Upper lobe of left lung (tissue), 4 donors: ENCODE measurements at regions not wholly inside any gene's neighbourhood (a gene's known extent, or its start where the extent isn't known, plus 50 kb on each side); places are given as distances from the start of the nearest gene placed in this dataset.

Experiments used
- POLR2AphosphoS5 ChIP-seq, 2 donors: sonication (generic); formaldehyde crosslinking; IDR thresholded peaks; one replicate each; pipeline ENCODE4 v1.5.1; 2017; ENCODE audit warnings: antibody characterized with exemption in 2 of 2
- TF ChIP-seq, protein P1 (sequence below), 6 experiments: fragments of 450-650 bp in 4 of 6; fragments of 200-600 bp in 2 of 6; sonication (generic) in 2 of 6; IDR thresholded peaks; one replicate each; pipeline ENCODE4 v1.5.1; 2016 to 2019; ENCODE audit warnings: antibody characterized with exemption in 6 of 6

DNA sequence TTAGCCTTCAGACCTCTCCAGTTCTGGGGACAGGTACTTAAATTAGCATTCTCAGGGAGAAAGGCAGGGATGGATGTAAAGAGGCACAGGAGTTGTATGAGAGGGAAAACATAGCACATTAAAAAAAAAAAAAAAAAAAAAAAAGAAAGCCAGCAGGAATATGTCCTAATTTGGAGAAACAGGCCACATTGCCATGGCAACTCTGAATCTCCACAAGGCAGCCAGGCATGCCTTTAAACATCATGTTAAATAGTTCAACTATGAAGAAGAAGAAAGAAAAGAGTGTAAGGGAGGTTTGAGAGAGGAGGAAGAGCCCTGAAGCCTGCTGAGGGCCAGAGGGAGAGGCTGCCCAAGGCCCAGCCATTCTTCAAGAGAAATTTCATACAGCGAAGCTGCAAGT is 145.8 kb downstream of the GRIN2B start:
- TF ChIP-seq, protein P1, sequence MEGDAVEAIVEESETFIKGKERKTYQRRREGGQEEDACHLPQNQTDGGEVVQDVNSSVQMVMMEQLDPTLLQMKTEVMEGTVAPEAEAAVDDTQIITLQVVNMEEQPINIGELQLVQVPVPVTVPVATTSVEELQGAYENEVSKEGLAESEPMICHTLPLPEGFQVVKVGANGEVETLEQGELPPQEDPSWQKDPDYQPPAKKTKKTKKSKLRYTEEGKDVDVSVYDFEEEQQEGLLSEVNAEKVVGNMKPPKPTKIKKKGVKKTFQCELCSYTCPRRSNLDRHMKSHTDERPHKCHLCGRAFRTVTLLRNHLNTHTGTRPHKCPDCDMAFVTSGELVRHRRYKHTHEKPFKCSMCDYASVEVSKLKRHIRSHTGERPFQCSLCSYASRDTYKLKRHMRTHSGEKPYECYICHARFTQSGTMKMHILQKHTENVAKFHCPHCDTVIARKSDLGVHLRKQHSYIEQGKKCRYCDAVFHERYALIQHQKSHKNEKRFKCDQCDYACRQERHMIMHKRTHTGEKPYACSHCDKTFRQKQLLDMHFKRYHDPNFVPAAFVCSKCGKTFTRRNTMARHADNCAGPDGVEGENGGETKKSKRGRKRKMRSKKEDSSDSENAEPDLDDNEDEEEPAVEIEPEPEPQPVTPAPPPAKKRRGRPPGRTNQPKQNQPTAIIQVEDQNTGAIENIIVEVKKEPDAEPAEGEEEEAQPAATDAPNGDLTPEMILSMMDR (IDR thresholded peaks at IDR 0.05) = no peak
- TF ChIP-seq POLR2AphosphoS5 (IDR thresholded peaks at IDR 0.05) = no peak
